ENCODE measurements at regions not wholly inside any gene's neighbourhood (a gene's known extent, or its start where the extent isn't known, plus 50 kb on each side); places are given as distances from the start of the nearest gene placed in this dataset.

DNA sequence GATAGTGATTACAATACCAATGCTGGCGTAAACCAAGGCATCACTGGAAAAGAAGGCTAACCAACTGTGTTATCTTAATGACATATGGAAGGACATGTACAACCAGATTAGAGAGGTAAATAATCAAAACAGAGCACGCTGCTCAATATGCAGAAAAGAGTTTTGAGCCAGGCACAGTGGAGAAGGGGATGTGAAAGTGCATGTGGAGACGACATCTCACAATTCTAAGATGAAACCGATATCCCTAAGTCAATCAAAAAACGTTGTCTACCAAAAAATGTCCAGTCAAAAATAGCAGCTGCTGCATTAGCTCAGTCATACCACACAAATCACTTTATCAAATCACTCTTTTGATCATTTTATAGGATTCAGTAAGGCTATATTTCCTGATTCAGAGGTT, 116.3 kb upstream of the OLIG2 start:
- no peak for ATAC-seq (ENCODE audit: insufficient number of reproducible peaks, low FRiP score, low read depth)
- H3K36me3 ChIP-seq, result no peaks in the 10 kb centered on the region
- TF ChIP-seq, protein P1, sequence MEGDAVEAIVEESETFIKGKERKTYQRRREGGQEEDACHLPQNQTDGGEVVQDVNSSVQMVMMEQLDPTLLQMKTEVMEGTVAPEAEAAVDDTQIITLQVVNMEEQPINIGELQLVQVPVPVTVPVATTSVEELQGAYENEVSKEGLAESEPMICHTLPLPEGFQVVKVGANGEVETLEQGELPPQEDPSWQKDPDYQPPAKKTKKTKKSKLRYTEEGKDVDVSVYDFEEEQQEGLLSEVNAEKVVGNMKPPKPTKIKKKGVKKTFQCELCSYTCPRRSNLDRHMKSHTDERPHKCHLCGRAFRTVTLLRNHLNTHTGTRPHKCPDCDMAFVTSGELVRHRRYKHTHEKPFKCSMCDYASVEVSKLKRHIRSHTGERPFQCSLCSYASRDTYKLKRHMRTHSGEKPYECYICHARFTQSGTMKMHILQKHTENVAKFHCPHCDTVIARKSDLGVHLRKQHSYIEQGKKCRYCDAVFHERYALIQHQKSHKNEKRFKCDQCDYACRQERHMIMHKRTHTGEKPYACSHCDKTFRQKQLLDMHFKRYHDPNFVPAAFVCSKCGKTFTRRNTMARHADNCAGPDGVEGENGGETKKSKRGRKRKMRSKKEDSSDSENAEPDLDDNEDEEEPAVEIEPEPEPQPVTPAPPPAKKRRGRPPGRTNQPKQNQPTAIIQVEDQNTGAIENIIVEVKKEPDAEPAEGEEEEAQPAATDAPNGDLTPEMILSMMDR (IDR thresholded peaks at IDR 0.05), result no peak
- no peaks in the 10 kb centered on the region for H3K9me3 ChIP-seq
- H3K27ac ChIP-seq, result no peak overlapping the region
- no peaks in the 10 kb centered on the region for H3K27me3 ChIP-seq (replicated peaks; ENCODE audit: insufficient read depth)
- DNase-seq (ENCODE audit: low spot score), result no peak
- H3K4me3 ChIP-seq, result no peak overlapping the region
- H3K4me1 ChIP-seq (ENCODE audit: control insufficient read depth in 1 of 2, low read depth in 2 of 2), result no peaks in the 10 kb centered on the region

DNA sequence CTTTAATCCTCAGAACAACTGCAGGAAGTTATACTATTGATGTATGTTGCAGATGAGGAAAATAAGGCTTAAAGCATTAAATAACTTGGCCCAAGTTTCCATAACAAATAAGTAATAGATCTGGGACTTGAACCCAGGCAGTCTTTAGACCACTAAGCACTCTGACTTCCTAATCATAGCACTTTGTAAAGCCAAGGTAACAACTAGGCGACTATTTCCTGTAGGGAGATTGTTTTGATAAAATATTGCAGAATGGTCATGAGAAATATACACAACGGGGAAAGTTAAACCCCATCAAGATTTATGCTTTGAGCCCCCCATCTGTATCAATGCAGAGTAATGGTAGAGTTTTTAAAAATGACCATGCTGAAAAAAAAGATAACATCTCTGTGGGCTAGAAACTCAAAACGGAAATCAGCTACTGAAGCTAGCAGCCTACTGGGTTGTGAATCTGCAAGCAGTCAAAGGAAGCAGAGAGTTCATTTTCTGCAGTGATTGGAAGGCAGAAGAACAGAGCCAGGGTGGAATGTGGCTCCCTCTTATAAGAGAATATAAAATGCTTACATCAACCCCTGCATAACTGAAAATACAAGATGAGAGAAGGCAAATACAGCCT, 111.2 kb upstream of the OLIG2 start:
- H3K4me1 ChIP-seq (ENCODE audit: control insufficient read depth in 1 of 2, low read depth in 2 of 2), result peaks cover 0 to 16% of the 10 kb centered on the region in 2 donors
- H3K27me3 ChIP-seq (replicated peaks; ENCODE audit: insufficient read depth), result no peaks in the 10 kb centered on the region
- H3K36me3 ChIP-seq, result no peaks in the 10 kb centered on the region
- H3K27ac ChIP-seq, result no peak overlapping the region
- no peak for DNase-seq (ENCODE audit: low spot score)
- no peaks in the 10 kb centered on the region for H3K9me3 ChIP-seq
- TF ChIP-seq, protein P1 (IDR thresholded peaks at IDR 0.05), result no peak
- no peak for ATAC-seq (ENCODE audit: insufficient number of reproducible peaks, low FRiP score, low read depth)
- no peak overlapping the region for H3K4me3 ChIP-seq

DNA sequence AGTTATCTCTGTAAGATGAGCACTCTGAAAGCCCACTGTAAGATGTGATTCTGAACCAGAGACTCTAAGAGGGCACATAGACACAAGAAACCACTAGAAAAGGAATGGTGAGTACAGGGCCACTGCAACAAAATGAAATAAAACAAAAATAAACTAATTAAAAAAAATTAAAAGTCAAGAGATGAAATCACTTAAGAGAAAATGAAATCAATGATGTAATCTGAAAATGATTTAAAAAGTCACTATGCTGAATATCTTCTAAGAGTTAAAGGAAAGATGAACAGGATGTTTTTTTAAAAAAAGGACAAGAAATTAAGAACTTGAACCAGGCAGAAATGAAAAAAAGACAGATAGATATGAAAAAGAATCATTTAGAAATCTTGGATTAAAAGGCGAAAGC, 110.6 kb upstream of the OLIG2 start:
- H3K27me3 ChIP-seq (replicated peaks; ENCODE audit: insufficient read depth), result no peaks in the 10 kb centered on the region
- ATAC-seq (ENCODE audit: insufficient number of reproducible peaks, low FRiP score, low read depth) (no peak), DNase-seq (ENCODE audit: low spot score) (no peak)
- H3K9me3 ChIP-seq, result no peaks in the 10 kb centered on the region
- no peak overlapping the region for H3K4me3 ChIP-seq
- no peaks in the 10 kb centered on the region for H3K36me3 ChIP-seq
- H3K4me1 ChIP-seq (ENCODE audit: control insufficient read depth in 1 of 2, low read depth in 2 of 2), result peaks cover 0 to 16% of the 10 kb centered on the region in 2 donors
- TF ChIP-seq, protein P1 (IDR thresholded peaks at IDR 0.05), result no peak
- H3K27ac ChIP-seq, result no peak overlapping the region

- DNase-seq (ENCODE audit: low spot score) (no peak), ATAC-seq (ENCODE audit: insufficient number of reproducible peaks, low FRiP score, low read depth) (no peak)
- Histone ChIP-seq H3K4me1 (ENCODE audit: control insufficient read depth in 1 of 2, low read depth in 2 of 2) (peaks cover 0 to 16% of the 10 kb centered on the region in 2 donors), H3K9me3 (no peaks in the 10 kb centered on the region), H3K27ac (no peak overlapping the region), H3K4me3 (no peak overlapping the region), H3K27me3 (replicated peaks; ENCODE audit: insufficient read depth) (no peaks in the 10 kb centered on the region), H3K36me3 (no peaks in the 10 kb centered on the region)
- TF ChIP-seq, protein P1 (IDR thresholded peaks at IDR 0.05), result no peak
Observed at GRCh38 chr21:32916088-32916487, 109.6 kb upstream of the OLIG2 start.

DNA sequence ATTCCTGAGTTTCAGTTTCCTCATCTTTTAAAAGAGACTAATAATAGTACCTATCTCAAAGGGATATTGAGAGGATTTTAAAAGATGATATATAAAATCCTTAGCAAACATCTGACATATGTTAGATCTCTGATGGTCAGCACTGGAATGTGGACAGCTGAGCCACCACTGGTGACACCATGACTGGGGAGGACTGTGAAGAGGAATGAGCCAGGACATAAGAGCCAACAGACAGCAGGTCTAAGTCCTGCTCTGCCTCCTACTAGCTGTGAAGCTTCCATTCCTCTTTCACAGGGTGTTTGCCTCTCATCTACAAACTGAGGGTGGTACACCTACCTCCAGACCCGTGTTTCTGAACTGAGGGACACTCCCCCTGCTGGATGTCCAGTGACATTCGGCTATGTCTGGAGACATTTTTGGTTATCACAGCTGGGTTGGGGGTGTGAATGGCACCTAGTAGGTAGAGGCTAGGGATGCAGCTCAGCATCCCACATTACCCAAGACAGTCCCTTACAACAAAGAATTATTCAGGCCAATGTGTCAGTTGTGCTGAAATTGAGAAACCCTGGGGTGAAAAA, 109.1 kb upstream of the OLIG2 start:
- H3K27me3 ChIP-seq (replicated peaks; ENCODE audit: insufficient read depth), result no peaks in the 10 kb centered on the region
- peaks cover 0 to 16% of the 10 kb centered on the region in 2 donors for H3K4me1 ChIP-seq (ENCODE audit: control insufficient read depth in 1 of 2, low read depth in 2 of 2)
- ATAC-seq (ENCODE audit: insufficient number of reproducible peaks, low FRiP score, low read depth) (no peak), DNase-seq (ENCODE audit: low spot score) (no peak)
- H3K9me3 ChIP-seq, result no peaks in the 10 kb centered on the region
- H3K4me3 ChIP-seq, result no peak overlapping the region
- H3K27ac ChIP-seq, result no peak overlapping the region
- TF ChIP-seq, protein P1 (IDR thresholded peaks at IDR 0.05), result no peak
- no peaks in the 10 kb centered on the region for H3K36me3 ChIP-seq
